ENCODE measurements at regions not wholly inside any gene's neighbourhood (a gene's known extent, or its start where the extent isn't known, plus 50 kb on each side); places are given as distances from the start of the nearest gene placed in this dataset.

DNA sequence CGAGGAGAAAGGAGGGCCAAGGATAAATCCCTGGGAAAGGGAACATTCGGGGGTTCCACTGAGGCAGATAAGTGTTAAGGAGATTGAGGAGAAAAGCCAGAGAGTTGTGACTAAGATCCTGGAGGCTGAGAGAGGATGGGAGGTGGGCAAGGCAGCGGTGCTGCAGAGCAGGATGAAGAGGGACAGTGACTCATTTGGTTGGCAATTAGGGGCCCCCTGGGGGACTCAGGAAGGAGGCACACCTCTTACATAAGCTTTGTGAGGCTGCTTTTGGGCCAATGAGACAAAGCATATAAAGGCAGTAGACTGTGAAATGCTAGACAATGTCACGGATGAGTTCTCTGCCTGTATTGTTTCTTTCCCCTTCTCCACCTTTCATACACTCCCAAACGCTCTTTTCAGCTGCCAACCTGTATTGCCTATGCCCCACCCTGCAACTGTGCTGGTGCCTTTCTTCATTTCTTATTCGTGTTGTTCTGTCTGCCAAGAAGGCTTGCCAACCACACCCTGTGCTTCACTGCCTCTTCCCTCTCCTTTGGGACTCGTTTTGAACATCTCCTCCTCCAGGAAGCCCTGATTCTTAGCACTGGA is 246.8 kb upstream of the KIRREL3 start:
- no peak for TF ChIP-seq EZH2 (IDR thresholded peaks at IDR 0.05; ENCODE audit: borderline replicate concordance, insufficient read depth, low read depth, low read length, poor library complexity, severe bottlenecking)
- TF ChIP-seq, protein P1, sequence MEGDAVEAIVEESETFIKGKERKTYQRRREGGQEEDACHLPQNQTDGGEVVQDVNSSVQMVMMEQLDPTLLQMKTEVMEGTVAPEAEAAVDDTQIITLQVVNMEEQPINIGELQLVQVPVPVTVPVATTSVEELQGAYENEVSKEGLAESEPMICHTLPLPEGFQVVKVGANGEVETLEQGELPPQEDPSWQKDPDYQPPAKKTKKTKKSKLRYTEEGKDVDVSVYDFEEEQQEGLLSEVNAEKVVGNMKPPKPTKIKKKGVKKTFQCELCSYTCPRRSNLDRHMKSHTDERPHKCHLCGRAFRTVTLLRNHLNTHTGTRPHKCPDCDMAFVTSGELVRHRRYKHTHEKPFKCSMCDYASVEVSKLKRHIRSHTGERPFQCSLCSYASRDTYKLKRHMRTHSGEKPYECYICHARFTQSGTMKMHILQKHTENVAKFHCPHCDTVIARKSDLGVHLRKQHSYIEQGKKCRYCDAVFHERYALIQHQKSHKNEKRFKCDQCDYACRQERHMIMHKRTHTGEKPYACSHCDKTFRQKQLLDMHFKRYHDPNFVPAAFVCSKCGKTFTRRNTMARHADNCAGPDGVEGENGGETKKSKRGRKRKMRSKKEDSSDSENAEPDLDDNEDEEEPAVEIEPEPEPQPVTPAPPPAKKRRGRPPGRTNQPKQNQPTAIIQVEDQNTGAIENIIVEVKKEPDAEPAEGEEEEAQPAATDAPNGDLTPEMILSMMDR (IDR thresholded peaks at IDR 0.05): no peak
- ATAC-seq (ENCODE audit: low read depth) (no peak), DNase-seq (no peak)
- Histone ChIP-seq H3K9me3 (ENCODE audit: control extremely low read depth in 1 of 3, control insufficient read depth in 2 of 3, insufficient read depth in 1 of 3, low read length in 2 of 3) (no peaks in the 10 kb centered on the region), H2AFZ (ENCODE audit: insufficient read depth, low read depth, low read length, poor library complexity, severe bottlenecking) (no peak overlapping the region), H3K4me3 (ENCODE audit: control extremely low read depth in 1 of 5, extremely low read depth in 1 of 5, insufficient read depth in 1 of 5, low read depth in 2 of 5, low read length in 4 of 5) (no peak overlapping the region), H3K4me2 (replicated peaks; ENCODE audit: low read depth, low read length, poor library complexity, severe bottlenecking) (no peak overlapping the region), H4K20me1 (ENCODE audit: control insufficient read depth, insufficient read depth, low read length, poor library complexity, severe bottlenecking) (no peaks in the 10 kb centered on the region), H3K79me2 (ENCODE audit: control insufficient read depth, insufficient read depth, low read length) (no peaks in the 10 kb centered on the region), H3K27me3 (replicated peaks in 1 of 4; ENCODE audit: control extremely low read depth in 1 of 4, control insufficient read depth in 3 of 4, insufficient read depth in 4 of 4, low read length in 3 of 4) (no peaks in the 10 kb centered on the region), H3K27ac (ENCODE audit: low read length in 2 of 2) (no peak overlapping the region), H3K36me3 (replicated peaks in 1 of 2; ENCODE audit: control extremely low read depth in 1 of 2, control insufficient read depth in 1 of 2, extremely low read depth in 1 of 2, insufficient read depth in 2 of 2, low read length in 1 of 2) (no peaks in the 10 kb centered on the region), H3K4me1 (ENCODE audit: control insufficient read depth in 2 of 2, insufficient read depth in 2 of 2, low read length in 2 of 2) (no peaks in the 10 kb centered on the region), H3K9ac (ENCODE audit: low read length) (no peak overlapping the region)
- no peak overlapping the region for H3K4me3 Mint-ChIP-seq
- no peak overlapping the region for H3K27ac Mint-ChIP-seq
- ChIA-PET POLR2A (no interaction called here), CTCF (no interaction called here)
- intact Hi-C loops (cut with micrococcal nuclease): no loop called here
- 77% methylated on average over 5 of the region's 7 CpGs for WGBS (ENCODE audit: insufficient coverage)
- H3K4me1 Mint-ChIP-seq: no peaks in the 10 kb centered on the region
- no peaks in the 10 kb centered on the region for H3K27me3 Mint-ChIP-seq
- H3K9me3 Mint-ChIP-seq (ENCODE audit: insufficient read depth): no peaks in the 10 kb centered on the region

DNA sequence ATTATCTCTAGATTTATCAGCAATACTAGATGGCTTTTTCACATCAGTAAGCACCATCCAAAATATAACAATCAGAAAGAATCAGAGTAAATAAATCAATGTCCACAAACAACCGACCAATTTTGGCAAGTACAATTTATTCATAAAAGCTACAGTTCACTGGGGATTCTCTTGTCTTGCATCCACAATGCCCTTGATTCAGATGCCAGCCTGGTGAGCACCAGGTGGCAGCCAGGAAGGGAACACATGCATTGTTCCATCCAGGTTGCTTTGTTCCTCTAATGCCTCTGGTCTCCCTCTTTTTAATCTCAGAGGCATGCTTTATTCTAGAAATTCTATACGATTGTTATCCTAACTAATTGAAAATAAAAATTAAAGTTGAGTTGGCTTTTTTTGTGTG is 242.1 kb upstream of the KIRREL3 start:
- no peaks in the 10 kb centered on the region for H3K36me3 ChIP-seq (replicated peaks in 1 of 2; ENCODE audit: control extremely low read depth in 1 of 2, control insufficient read depth in 1 of 2, extremely low read depth in 1 of 2, insufficient read depth in 2 of 2, low read length in 1 of 2)
- H4K20me1 ChIP-seq (ENCODE audit: control insufficient read depth, insufficient read depth, low read length, poor library complexity, severe bottlenecking): no peaks in the 10 kb centered on the region
- H3K4me3 ChIP-seq (ENCODE audit: control extremely low read depth in 1 of 5, extremely low read depth in 1 of 5, insufficient read depth in 1 of 5, low read depth in 2 of 5, low read length in 4 of 5): no peak overlapping the region
- no peaks in the 10 kb centered on the region for H3K9me3 ChIP-seq (ENCODE audit: control extremely low read depth in 1 of 3, control insufficient read depth in 2 of 3, insufficient read depth in 1 of 3, low read length in 2 of 3)
- no peaks in the 10 kb centered on the region for H3K79me2 ChIP-seq (ENCODE audit: control insufficient read depth, insufficient read depth, low read length)
- no peak overlapping the region for H2AFZ ChIP-seq (ENCODE audit: insufficient read depth, low read depth, low read length, poor library complexity, severe bottlenecking)
- POLR2A ChIA-PET: no interaction called here
- CTCF ChIA-PET: interaction anchor here (0.6 kb wide), 1 partner anchor 39 kb away, joined by 3 read pairs; no protein-coding TSS in a partner anchor
- Mint-ChIP-seq H3K4me3 (no peak overlapping the region), H3K9me3 (ENCODE audit: insufficient read depth) (no peaks in the 10 kb centered on the region), H3K4me1 (no peaks in the 10 kb centered on the region), H3K27ac (no peak overlapping the region), H3K27me3 (no peaks in the 10 kb centered on the region)
- DNase-seq (no peak), ATAC-seq (ENCODE audit: low read depth) (no peak)
- no peak overlapping the region for H3K9ac ChIP-seq (ENCODE audit: low read length)
- WGBS (ENCODE audit: insufficient coverage): 88% methylated on average over 1 of the region's 2 CpGs
- no peaks in the 10 kb centered on the region for H3K27me3 ChIP-seq (replicated peaks in 1 of 4; ENCODE audit: control extremely low read depth in 1 of 4, control insufficient read depth in 3 of 4, insufficient read depth in 4 of 4, low read length in 3 of 4)
- H3K4me1 ChIP-seq (ENCODE audit: control insufficient read depth in 2 of 2, insufficient read depth in 2 of 2, low read length in 2 of 2): no peaks in the 10 kb centered on the region
- H3K4me2 ChIP-seq (replicated peaks; ENCODE audit: low read depth, low read length, poor library complexity, severe bottlenecking): no peak overlapping the region
- H3K27ac ChIP-seq (ENCODE audit: low read length in 2 of 2): no peak overlapping the region
- TF ChIP-seq EZH2 (IDR thresholded peaks at IDR 0.05; ENCODE audit: borderline replicate concordance, insufficient read depth, low read depth, low read length, poor library complexity, severe bottlenecking): no peak
- TF ChIP-seq, protein P1 (IDR thresholded peaks at IDR 0.05): no peak
- intact Hi-C loops (cut with micrococcal nuclease): no loop called here

All from B cell (primary cell).